ENCODE measurements at regions not wholly inside any gene's neighbourhood (a gene's known extent, or its start where the extent isn't known, plus 50 kb on each side); places are given as distances from the start of the nearest gene placed in this dataset.

DNA sequence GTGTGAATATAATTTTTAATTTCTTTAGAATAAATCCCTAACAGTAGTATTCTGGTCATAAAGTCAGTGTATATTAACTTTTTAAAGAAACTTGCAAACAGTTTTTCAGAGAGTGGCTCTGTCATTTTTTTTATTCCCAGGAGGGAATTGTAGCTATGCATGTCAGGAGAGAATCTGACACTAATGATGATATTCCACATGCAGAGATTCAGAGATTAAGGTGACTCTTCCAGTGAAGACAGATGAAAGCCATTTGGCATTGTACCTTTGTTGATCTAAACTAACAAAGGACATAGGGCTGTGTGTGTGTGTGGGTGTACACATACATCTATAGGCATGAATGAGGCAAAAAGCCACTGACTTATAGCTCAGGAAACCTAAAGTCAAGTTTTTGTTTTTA is 99.9 kb downstream of the TNFSF13B start (continued):
- TF ChIP-seq, protein P1, sequence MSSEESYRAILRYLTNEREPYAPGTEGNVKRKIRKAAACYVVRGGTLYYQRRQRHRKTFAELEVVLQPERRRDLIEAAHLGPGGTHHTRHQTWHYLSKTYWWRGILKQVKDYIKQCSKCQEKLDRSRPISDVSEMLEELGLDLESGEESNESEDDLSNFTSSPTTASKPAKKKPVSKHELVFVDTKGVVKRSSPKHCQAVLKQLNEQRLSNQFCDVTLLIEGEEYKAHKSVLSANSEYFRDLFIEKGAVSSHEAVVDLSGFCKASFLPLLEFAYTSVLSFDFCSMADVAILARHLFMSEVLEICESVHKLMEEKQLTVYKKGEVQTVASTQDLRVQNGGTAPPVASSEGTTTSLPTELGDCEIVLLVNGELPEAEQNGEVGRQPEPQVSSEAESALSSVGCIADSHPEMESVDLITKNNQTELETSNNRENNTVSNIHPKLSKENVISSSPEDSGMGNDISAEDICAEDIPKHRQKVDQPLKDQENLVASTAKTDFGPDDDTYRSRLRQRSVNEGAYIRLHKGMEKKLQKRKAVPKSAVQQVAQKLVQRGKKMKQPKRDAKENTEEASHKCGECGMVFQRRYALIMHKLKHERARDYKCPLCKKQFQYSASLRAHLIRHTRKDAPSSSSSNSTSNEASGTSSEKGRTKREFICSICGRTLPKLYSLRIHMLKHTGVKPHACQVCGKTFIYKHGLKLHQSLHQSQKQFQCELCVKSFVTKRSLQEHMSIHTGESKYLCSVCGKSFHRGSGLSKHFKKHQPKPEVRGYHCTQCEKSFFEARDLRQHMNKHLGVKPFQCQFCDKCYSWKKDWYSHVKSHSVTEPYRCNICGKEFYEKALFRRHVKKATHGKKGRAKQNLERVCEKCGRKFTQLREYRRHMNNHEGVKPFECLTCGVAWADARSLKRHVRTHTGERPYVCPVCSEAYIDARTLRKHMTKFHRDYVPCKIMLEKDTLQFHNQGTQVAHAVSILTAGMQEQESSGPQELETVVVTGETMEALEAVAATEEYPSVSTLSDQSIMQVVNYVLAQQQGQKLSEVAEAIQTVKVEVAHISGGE (CRISPR knock-in tag; IDR thresholded peaks at IDR 0.05), result no peak
- TF ChIP-seq CHD1 (IDR thresholded peaks at IDR 0.05; ENCODE audit: low read length) (no peak), FOXK2 (conservative IDR thresholded peaks at IDR 0.05 in 1 of 2, IDR thresholded peaks at IDR 0.05 in 1 of 2; ENCODE audit: low read depth in 2 of 2) (no peak), SRSF3 (IDR thresholded peaks at IDR 0.05; ENCODE audit: insufficient read depth, low read length) (no peak), ZFP1 (CRISPR knock-in tag; IDR thresholded peaks at IDR 0.05) (no peak)

DNA sequence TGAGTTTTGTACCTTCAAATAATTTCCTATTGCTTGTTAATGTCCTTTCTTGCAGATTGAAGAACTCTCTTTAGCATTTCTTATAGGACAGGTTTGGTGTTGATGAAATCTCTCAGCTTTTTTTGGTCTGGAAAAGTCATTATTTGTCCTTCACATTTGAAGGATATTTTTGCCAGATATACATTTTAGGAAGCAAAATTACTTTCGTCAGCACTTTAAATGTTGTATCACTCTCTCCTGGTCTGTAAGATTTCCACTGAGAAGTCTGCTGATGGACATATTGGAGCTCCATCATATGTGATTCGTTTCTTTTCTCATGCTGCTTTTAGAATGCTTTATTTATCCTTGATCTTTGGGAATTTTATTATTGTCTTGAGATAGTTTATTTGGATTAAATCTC is 105.5 kb downstream of the TNFSF13B start:
- intact Hi-C loops (cut with micrococcal nuclease), result no loop called here
- DNase-seq (ENCODE audit: extremely low read depth in 1 of 4, low spot score in 3 of 4) (no peak), ATAC-seq (no peak), FAIRE-seq (no peak)
- no peak overlapping the region for H3K4me2 ChIP-seq (ENCODE audit: insufficient read depth, low read length)
- H3K27me3 ChIP-seq (ENCODE audit: control insufficient read depth in 2 of 2, insufficient read depth in 2 of 2, low read length in 2 of 2), result no peaks in the 10 kb centered on the region
- no peak overlapping the region for H3K27ac ChIP-seq (ENCODE audit: extremely low read depth, low read depth, low read length)
- no peaks in the 10 kb centered on the region for H3K36me3 ChIP-seq (ENCODE audit: control insufficient read depth, insufficient read depth, low read length)
- CTCF ChIA-PET (ENCODE audit: low intra/inter-chr PET ratio), result no interaction called here
- no peak overlapping the region for H2AFZ ChIP-seq (ENCODE audit: low read depth, low read length)
- in situ Hi-C loops (cut with MboI), result no loop called here
- 21% methylated on average over 2 of the region's 2 CpGs for WGBS (ENCODE audit: insufficient coverage, low coverage, missing lambda C conversion rate)
- no peaks in the 10 kb centered on the region for H3K9me1 ChIP-seq (ENCODE audit: control insufficient read depth, insufficient read depth, low read length)
- H3K4me1 ChIP-seq (replicated peaks in 1 of 2; ENCODE audit: control insufficient read depth in 2 of 2, insufficient read depth in 2 of 2, low read length in 2 of 2), result no peaks in the 10 kb centered on the region
- no peak overlapping the region for H3K9ac ChIP-seq (ENCODE audit: insufficient read depth in 1 of 2, low read depth in 2 of 2, low read length in 2 of 2)
- no peak overlapping the region for H3K4me3 ChIP-seq
- H3K9me3 ChIP-seq (replicated peaks; ENCODE audit: control insufficient read depth, insufficient read depth, low read depth, low read length), result no peaks in the 10 kb centered on the region
- no TSS peak for BruUV-seq (replicated peaks)
- no peaks in the 10 kb centered on the region for H3K79me2 ChIP-seq (ENCODE audit: control insufficient read depth, insufficient read depth, low read length)
- POLR2A ChIA-PET, result no interaction called here
- no peaks in the 10 kb centered on the region for H4K20me1 ChIP-seq (replicated peaks; ENCODE audit: control insufficient read depth, insufficient read depth, low read length)
- TF ChIP-seq, protein P2, sequence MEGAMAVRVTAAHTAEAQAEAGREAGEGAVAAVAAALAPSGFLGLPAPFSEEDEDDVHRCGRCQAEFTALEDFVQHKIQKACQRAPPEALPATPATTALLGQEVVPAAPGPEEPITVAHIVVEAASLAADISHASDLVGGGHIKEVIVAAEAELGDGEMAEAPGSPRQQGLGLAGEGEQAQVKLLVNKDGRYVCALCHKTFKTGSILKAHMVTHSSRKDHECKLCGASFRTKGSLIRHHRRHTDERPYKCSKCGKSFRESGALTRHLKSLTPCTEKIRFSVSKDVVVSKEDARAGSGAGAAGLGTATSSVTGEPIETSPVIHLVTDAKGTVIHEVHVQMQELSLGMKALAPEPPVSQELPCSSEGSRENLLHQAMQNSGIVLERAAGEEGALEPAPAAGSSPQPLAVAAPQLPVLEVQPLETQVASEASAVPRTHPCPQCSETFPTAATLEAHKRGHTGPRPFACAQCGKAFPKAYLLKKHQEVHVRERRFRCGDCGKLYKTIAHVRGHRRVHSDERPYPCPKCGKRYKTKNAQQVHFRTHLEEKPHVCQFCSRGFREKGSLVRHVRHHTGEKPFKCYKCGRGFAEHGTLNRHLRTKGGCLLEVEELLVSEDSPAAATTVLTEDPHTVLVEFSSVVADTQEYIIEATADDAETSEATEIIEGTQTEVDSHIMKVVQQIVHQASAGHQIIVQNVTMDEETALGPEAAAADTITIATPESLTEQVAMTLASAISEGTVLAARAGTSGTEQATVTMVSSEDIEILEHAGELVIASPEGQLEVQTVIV (CRISPR knock-in tag; IDR thresholded peaks at IDR 0.05; ENCODE audit: borderline replicate concordance), result no peak
- TF ChIP-seq TAL1 (IDR thresholded peaks at IDR 0.05) (no peak), DDX20 (tag; IDR thresholded peaks at IDR 0.05; ENCODE audit: low read depth) (no peak), SAFB2 (IDR thresholded peaks at IDR 0.05; ENCODE audit: borderline replicate concordance, low read depth, low read length, severe bottlenecking) (no peak), XRCC3 (IDR thresholded peaks at IDR 0.05) (no peak), NR2C2 (CRISPR knock-in tag; IDR thresholded peaks at IDR 0.05) (no peak), NR2C2 (tag; IDR thresholded peaks at IDR 0.05) (no peak), ZNF324 (CRISPR knock-in tag; IDR thresholded peaks at IDR 0.05) (no peak), PPARD (CRISPR knock-in tag; IDR thresholded peaks at IDR 0.05) (no peak), SMARCA5 (IDR thresholded peaks at IDR 0.05) (no peak), ZNF134 (CRISPR knock-in tag; conservative IDR thresholded peaks at IDR 0.05) (no peak)
- TF ChIP-seq, protein P3, sequence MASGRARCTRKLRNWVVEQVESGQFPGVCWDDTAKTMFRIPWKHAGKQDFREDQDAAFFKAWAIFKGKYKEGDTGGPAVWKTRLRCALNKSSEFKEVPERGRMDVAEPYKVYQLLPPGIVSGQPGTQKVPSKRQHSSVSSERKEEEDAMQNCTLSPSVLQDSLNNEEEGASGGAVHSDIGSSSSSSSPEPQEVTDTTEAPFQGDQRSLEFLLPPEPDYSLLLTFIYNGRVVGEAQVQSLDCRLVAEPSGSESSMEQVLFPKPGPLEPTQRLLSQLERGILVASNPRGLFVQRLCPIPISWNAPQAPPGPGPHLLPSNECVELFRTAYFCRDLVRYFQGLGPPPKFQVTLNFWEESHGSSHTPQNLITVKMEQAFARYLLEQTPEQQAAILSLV (tag; IDR thresholded peaks at IDR 0.05), result no peak

Data from K562 (cell line).